MM.1S (cell line): ENCODE measurements at regions not wholly inside any gene's neighbourhood (a gene's known extent, or its start where the extent isn't known, plus 50 kb on each side); places are given as distances from the start of the nearest gene placed in this dataset.

Source experiments
- EZH2 ChIP-seq: fragments of 300-600 bp; sonication (generic); optimal IDR thresholded peaks from 2 replicates; pipeline ENCODE3; 2017; ENCODE audit warnings: low read depth, mild to moderate bottlenecking, antibody characterized with exemption, low read length, mixed read lengths
- TF ChIP-seq, protein P1 (sequence below): fragments of 300-600 bp; sonication (generic); IDR thresholded peaks from 2 replicates; pipeline ENCODE4 v1.5.1; 2016; ENCODE audit warnings: antibody characterized with exemption, low read length, mixed read lengths

- TF ChIP-seq, protein P1, sequence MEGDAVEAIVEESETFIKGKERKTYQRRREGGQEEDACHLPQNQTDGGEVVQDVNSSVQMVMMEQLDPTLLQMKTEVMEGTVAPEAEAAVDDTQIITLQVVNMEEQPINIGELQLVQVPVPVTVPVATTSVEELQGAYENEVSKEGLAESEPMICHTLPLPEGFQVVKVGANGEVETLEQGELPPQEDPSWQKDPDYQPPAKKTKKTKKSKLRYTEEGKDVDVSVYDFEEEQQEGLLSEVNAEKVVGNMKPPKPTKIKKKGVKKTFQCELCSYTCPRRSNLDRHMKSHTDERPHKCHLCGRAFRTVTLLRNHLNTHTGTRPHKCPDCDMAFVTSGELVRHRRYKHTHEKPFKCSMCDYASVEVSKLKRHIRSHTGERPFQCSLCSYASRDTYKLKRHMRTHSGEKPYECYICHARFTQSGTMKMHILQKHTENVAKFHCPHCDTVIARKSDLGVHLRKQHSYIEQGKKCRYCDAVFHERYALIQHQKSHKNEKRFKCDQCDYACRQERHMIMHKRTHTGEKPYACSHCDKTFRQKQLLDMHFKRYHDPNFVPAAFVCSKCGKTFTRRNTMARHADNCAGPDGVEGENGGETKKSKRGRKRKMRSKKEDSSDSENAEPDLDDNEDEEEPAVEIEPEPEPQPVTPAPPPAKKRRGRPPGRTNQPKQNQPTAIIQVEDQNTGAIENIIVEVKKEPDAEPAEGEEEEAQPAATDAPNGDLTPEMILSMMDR, result no peak
- no peak for TF ChIP-seq EZH2
Observed at GRCh38 chr11:116190861-116191260, 581.9 kb downstream of the BUD13 start.
